ENCODE measurements at regions not wholly inside any gene's neighbourhood (a gene's known extent, or its start where the extent isn't known, plus 50 kb on each side); places are given as distances from the start of the nearest gene placed in this dataset.

DNA sequence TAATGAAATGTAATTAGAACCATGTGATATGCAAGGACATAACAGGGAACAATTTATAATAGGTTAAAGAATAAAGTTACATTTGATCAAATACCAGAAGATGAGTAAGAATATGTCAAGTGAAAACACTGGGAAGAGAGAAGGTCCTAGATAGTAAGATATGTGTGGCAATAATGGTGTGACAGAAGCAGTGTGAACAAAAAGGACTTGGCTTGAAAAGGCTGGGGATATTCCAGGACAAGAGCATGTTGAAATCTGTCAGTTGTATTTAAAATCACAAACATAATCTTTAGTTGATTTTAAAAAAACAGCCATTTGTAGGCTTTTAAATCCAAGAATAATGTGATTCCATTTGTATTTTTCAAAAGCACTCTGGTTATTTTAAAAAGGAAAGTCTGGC lies 1399.9 kb upstream of the SLC39A10 start:
- TF ChIP-seq, protein P1, sequence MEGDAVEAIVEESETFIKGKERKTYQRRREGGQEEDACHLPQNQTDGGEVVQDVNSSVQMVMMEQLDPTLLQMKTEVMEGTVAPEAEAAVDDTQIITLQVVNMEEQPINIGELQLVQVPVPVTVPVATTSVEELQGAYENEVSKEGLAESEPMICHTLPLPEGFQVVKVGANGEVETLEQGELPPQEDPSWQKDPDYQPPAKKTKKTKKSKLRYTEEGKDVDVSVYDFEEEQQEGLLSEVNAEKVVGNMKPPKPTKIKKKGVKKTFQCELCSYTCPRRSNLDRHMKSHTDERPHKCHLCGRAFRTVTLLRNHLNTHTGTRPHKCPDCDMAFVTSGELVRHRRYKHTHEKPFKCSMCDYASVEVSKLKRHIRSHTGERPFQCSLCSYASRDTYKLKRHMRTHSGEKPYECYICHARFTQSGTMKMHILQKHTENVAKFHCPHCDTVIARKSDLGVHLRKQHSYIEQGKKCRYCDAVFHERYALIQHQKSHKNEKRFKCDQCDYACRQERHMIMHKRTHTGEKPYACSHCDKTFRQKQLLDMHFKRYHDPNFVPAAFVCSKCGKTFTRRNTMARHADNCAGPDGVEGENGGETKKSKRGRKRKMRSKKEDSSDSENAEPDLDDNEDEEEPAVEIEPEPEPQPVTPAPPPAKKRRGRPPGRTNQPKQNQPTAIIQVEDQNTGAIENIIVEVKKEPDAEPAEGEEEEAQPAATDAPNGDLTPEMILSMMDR (IDR thresholded peaks at IDR 0.05; ENCODE audit: extremely low read depth, missing control alignments): no peak
- no peak for DNase-seq (ENCODE audit: low spot score)

DNA sequence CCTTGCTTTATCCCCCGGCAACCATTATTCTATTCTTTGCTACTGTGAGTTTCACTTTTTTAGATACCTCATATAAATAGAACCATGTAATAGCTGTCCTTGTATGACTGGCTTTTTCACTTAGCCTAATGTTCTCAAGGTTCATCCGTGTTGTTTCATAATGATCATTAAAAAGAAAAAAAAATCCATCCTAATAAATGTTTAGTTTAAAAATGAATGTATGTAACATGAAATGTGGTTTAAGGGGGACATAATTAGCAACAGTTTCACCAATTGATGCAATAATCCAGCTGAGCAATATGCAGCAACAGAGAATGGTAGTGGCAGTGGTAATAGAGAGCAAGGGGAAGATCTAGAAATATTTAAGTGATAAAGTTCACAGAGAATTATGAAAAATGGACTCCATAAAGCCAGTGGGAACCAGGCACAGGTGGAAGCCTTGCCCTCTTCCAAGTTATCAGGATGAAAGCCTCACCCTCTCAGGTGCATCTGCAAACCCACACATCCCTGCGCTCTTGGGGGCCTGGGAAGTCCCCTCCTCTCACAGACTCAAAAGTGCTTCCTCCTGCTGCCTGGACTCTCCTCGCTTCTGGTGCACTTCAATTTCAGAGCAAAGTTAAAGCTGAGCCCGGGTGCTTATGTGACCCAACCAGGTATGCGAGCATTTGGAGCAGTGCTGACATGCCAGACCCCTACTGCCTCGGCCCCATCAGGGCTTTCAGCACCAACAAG lies 1403.3 kb upstream of the SLC39A10 start:
- DNase-seq (ENCODE audit: low spot score): no peak
- TF ChIP-seq, protein P1 (IDR thresholded peaks at IDR 0.05; ENCODE audit: extremely low read depth, missing control alignments): no peak

DNA sequence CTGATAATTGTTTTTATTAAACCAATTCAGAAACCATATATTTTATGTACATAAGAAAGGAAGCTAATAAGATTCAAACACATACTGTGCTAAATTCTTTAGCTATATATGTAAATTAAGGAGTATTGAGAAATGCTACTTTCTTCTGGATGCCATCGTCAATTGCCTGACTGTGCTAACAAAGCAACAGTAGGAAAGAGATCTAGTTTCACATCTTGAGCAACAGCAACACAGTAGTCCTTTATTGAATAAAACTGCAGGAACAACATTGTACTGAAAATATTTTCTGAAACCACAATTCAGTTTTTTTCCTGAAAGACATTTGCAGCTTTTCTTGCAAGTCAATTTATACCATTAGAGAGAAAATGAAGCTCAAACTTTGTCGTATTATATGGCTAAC lies 1404.9 kb upstream of the SLC39A10 start:
- TF ChIP-seq, protein P1 (IDR thresholded peaks at IDR 0.05; ENCODE audit: extremely low read depth, missing control alignments): no peak
- DNase-seq (ENCODE audit: low spot score): no peak

DNA sequence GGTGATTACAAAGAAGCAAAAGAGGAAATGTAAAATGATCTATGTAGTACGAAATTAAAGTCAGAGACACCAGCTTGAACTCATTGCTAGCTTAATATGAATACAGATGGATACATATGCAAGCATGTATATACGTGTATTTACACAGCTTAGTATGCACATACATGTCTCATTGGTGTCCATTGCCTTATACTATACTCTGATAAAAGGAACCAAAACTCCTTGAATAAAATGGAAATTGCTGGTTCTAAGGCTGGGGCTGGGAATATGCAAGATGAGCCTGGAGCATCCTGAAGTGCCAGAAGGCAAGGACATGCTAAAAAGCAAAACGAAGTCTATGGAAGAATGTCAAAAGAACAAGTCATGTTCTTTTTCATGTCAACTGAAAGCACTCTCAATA lies 1424.4 kb upstream of the SLC39A10 start:
- TF ChIP-seq, protein P1 (IDR thresholded peaks at IDR 0.05; ENCODE audit: extremely low read depth, missing control alignments): no peak
- no peak for DNase-seq (ENCODE audit: low spot score)

DNA sequence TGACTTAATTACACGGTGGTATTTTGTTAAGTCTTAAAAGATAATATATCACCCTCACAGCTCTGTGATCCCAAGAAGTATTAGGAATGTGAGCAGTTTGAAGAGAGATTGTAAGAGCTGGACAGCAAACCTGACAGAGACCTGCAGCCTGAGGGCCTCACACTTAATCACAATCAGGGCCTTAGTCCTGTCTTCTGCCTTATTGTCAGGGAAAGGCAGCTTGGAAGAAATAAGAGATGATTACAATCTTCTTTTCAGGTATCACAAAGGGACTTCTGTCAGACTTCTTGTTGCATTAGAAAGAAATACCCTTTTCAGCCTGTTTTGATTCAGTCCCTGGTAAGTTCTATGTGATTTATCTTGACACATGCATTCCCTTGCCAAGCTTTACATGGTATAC lies 1433.8 kb upstream of the SLC39A10 start:
- TF ChIP-seq, protein P1 (IDR thresholded peaks at IDR 0.05; ENCODE audit: extremely low read depth, missing control alignments): no peak
- no peak for DNase-seq (ENCODE audit: low spot score)

DNA sequence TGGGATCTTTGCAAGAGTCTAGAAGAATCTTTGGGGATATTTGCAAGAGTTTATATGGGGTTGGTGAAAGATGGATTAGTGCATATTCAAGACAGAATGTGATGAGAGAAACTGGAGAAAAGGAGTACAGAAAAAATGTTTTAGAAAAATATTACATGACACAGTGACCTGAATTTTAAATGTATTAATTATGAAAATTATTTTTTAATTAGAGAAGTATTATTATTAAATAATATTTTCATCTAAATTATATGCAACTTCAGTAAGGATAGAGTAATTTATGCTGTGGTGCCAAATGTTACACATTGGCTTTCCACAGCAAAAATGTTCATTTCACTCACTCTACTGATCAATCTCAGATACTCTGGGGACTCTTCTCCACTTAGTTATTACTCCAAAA lies 1442.8 kb upstream of the SLC39A10 start:
- TF ChIP-seq, protein P1 (IDR thresholded peaks at IDR 0.05; ENCODE audit: extremely low read depth, missing control alignments): no peak
- DNase-seq (ENCODE audit: low spot score): no peak

DNA sequence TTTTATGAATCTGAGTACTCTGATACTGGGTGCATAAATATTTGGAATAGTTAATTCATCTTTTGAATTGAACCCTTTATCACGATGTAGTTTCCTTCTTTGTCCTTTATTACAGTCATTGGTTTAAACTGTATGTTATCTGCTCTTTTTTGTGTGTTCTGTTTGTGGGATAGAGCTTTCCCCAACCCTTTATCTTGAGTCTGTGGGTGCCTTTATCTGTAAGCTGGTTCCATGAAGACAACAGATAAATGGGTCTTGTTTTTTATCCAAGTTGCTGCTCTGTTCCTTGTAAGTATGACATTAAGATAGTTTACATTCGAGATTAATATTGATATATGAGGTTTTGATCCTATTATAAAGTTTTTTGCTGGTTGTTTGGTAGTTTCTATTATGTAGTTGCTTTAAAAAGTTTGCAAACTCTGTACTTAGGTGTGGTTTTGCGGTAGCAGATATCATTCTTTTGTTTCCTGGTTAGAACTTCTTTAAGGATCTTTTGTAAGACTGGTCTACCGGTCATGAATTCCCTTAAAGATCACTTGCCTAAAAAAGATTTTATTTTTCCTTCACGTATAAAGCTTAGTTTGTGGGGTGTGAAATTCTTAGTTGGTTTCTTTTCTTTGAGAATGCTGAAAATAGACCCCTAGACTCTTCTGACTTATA lies 1451.3 kb upstream of the SLC39A10 start:
- no peak for DNase-seq (ENCODE audit: low spot score)
- TF ChIP-seq, protein P1 (IDR thresholded peaks at IDR 0.05; ENCODE audit: extremely low read depth, missing control alignments): no peak

Measured in GM20000 (cell line).